SK-MEL-5 (cell line): ENCODE measurements at regions not wholly inside any gene's neighbourhood (a gene's known extent, or its start where the extent isn't known, plus 50 kb on each side); places are given as distances from the start of the nearest gene placed in this dataset.
A peak's percentile ranks its signal among the peaks of the same experiment; 100 is the strongest.

Experiments
- DNase-seq: peaks from one replicate; pipeline ENCODE4 v3.0.0-alpha.2; 2016; ENCODE audit warnings: low read depth, low spot score
- in situ Hi-C: cut with HindIII; loops from 2 replicates; pipeline ENCODE4 v1.10.0; 2016; ENCODE audit warnings: low sequenced_read_pairs, high pct_unique_total_duplicates, low pct_unique_long_range_greater_than_20kb

DNA sequence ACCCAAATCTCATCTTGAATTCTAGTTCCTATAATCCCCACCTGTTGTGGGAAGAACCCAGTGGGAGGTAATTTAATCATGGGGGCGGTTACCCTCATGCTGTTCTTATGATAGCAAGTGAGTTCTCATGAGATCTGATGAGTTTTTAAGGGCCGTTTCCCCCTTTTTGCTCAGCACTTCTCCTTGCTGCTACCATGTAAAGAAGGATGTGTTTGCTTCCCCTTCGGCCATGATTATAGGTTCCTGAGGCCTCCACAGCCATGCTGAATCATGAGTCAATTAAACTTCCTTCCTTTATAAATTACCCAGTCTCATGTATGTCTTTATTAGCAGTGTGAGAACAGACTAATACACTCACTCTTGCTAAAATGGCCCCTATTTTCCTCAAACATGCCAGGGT lies 374.7 kb downstream of the TUSC7 start:
- in situ Hi-C loops, result no loop called here

DNA sequence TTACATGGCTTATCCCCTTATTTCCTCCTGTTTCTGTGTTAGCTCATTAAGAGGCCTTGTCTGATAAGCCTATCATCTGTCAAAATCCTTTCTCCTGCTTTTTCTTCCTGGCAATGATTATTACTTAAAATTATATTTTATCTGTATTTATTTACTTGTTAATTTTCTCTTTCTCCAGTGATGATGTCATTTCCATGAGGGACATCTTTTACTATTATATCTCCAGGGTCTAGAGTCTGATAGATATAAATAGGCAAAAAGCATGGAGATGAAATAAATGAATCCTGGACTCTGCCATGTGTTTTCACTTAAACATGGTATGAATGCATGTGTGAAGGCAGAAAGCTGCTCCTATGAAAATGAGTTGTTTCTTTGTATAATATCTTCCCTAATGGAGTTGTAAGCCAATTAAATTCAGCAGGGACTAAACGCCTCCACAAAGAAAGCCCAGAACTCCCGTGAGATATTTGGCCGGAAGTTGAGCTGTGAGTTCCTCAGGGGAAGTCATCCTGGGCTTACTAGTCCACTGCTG lies 375.2 kb downstream of the TUSC7 start:
- DNase-seq, result no peak
- in situ Hi-C loops, result no loop called here

More for the DNA sequence above, 374.7 kb downstream of the TUSC7 start:
- no peak for DNase-seq

- in situ Hi-C loops, result no loop called here
- DNase-seq, result no peak
Measured at GRCh38 chr3:117091676-117092075, 382.1 kb downstream of the TUSC7 start.

DNA sequence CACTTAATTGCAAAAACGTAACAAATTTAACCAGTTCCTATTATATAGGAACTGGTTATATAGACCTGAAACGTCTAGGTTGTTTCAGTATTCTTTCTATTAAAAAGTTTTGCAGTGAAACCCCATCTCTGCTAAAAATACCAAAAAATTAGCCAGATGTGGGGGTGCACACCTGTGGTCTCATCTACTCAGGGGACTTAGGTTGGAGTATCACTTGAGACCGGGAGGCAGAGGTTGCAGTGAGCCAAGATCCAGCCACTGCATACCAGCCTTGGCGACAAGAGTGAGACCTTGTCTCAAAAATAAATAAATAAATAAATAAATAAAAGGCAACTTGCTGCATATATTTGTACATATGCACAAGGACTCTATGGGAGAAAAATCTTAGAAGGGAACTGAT lies 387.0 kb downstream of the TUSC7 start:
- DNase-seq, result no peak
- in situ Hi-C loops, result no loop called here

GRCh38 chr3:117097351-117097750 lies 387.8 kb downstream of the TUSC7 start:
- in situ Hi-C loops, result no loop called here
- no peak for DNase-seq

- DNase-seq, result no peak
- in situ Hi-C loops, result no loop called here
Measured at GRCh38 chr3:117101697-117102096, 392.1 kb downstream of the TUSC7 start.

DNA sequence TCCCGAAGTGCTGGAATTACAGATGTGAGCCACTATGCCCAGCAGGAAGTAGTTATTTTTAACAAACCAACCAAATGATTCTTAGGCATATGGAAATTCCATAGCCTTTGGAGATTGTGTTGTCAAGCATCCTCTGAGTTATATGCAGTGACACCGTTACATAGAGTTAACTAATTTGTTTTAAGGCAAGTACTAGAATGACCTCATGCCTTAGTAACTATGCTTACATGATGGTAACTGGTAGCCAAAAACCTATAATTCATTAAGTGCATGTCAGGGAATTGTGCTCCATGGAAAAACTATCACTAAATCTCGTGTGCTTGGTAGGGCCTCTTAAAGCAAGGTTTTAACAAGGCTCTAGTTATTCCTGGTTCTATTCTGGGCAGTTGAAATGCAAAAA lies 392.8 kb downstream of the TUSC7 start:
- no peak for DNase-seq
- in situ Hi-C loops, result no loop called here

GRCh38 chr3:117103675-117104074 lies 394.1 kb downstream of the TUSC7 start:
- peak; percentile 6 for DNase-seq
- in situ Hi-C loops, result no loop called here

DNA sequence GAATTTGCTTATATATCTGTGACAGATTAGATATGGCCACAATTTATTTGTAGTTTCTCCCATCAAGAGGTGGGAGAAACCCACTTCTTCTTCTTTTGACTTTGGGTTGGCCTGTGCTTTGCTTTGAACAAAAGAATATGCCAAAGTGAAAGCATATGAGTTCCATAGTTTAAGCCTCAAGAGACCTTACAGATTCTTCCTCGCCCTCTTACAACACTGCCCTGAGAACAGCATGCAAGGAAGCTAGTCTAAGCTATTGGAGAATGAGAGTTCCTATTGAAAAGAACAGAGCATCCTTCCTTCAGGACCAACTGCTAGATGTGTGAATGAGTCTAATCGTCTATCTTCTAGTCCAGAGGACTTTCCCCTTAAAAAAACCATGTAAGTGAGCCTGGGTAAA lies 394.8 kb downstream of the TUSC7 start:
- DNase-seq, result no peak
- in situ Hi-C loops, result no loop called here

DNA sequence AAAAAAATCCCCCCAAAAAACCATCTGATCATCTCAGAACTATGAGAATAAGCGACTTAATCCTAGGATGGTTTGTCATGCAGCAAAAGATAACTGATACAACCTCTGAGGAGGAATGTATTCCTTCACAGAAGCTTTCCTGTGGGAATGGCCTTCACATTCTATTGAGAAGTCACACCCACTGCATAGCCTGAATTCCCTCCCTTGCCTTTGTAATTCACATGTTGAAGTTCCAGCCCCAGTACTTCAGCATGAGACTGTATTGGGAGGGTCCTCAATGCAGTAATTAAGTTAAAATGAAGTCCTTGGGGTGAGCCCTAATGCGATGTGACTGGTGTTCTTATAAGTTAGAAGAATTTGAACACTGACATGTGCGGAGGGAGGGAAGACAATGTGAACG lies 395.2 kb downstream of the TUSC7 start:
- in situ Hi-C loops, result no loop called here

GRCh38 chr3:117105686-117106085 lies 396.1 kb downstream of the TUSC7 start:
- DNase-seq, result no peak
- in situ Hi-C loops, result no loop called here

More for the DNA sequence above, 395.2 kb downstream of the TUSC7 start:
- DNase-seq, result no peak

DNA sequence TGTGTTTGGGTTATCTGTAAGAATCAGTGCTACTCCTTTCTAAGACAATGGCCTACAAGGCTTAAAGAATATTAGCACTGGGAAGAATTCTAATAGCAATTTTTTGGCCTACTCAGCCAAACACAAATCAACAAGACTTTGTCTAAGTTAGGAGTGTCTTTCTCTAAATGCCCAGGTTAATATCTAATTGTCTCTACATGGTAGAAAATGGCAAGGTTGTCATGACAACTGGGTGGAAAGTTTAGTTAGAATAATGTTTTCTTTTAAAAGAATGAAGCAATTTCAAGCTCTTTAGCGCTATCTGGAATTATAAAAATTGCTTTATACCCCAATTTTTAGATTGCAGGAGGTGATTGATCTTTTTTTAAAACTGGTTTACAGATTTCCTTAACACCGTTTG lies 396.8 kb downstream of the TUSC7 start:
- no peak for DNase-seq
- in situ Hi-C loops, result no loop called here

- no peak for DNase-seq
- in situ Hi-C loops, result no loop called here
Measured at GRCh38 chr3:117107946-117108345, 398.4 kb downstream of the TUSC7 start.

DNA sequence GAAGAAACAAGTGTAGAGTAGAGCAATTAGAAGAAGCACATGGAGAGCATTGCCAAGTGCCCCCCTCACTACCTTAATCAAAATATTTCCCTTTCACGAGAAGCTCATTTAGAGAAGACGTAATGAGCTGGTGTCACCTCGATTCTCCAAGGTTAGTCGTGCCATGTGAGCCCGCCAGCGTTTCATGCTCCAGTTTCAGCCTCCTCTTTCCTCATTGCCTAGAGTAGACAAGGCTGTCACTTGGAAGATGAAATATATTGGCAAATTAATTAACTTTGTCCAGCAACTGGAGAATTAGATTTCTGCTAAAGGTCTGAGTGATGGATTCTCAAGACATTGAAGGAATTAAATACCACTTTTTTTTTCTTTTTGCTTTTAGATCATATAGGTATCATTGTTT lies 399.6 kb downstream of the TUSC7 start:
- in situ Hi-C loops, result no loop called here
- DNase-seq, result no peak

DNA sequence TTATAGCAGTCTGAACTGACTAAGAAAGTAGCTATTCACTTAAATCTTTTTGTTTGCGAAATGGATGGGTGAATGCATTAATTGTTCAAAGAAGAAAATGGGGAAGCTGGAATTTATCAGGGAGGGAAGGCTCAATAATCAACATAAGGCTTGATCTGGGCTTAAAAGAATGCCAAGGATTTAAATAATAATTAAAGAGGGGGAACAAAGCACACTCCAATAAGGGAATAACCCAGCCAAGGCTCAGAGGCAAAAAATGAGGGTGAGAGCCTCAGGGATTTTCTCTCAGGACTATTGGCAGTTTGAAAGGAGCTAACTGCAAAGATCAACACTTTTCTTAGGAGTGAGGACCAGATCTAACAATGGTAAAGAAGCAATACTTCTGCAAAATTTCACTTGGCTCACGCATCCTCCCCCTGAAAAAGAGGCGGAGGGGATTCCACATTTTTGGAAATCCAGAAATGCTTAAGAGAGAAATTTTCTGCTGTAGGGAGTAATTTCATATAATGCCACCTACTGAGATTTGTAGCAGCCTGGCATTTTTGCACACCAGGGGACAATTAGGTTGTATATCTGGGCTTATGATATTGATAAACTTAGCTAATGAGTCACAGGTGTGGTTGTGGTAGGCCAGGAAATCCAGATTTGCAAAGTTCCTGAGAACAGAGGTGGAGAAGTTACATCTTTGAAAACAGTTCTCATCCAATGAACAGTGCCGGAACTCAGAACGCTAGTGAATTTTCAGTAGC lies 405.1 kb downstream of the TUSC7 start:
- in situ Hi-C loops, result no loop called here
- DNase-seq, result no peak

DNA sequence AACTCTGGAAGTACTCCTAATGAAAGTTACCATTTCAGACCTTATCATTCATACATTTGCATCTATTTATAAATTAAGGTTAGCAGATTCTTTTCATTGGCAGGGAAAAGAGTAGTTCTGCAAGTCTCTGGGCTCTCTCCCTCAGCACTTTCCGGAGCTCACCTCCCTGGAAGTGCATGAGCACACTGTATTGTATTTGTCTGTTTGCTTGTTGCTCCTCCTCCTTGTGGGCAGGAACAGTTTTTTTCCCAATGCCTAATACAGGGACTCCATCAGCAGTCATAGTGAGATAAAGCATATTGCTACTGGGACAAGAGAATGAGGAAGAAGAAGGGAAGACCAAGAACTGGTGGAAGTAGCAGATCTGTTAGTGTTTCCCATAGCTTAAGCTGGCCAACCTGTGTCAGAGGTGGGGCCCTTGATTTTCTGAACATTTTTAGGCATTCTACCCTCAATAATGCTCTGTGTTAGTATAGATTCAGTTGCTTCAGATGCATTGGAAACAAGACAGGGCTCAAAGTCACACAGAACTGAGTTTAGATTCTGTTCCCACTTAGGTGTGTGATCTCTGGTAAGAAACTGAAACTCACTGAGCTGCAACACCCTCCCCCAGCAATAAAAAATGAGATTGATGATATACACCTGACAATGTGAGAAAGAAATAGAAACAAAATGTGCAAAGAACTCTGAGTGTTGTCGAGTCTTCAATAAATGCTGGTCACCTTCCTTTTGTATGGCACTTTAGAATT lies 407.8 kb downstream of the TUSC7 start:
- no peak for DNase-seq
- in situ Hi-C loops, result no loop called here

DNA sequence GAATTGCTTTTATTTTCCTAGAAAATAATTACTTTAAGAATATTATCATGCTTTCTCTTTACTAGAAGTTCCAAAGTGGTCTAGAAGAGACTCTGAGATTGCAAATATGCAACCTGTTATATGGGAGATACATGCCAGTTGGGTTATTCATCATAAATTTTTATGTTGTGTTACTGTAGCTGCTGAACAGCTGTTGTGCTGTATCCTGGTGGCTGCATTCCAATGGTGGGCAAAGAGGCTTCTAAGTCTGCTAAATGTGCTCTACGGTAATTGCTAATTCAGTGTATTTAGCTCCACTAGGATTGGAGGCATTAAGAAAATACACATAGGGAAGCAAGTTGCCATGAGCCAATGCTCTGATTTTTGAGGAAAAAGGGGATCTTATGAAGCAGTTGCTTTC lies 409.0 kb downstream of the TUSC7 start:
- no peak for DNase-seq
- in situ Hi-C loops, result no loop called here

GRCh38 chr3:117120014-117120413 lies 410.4 kb downstream of the TUSC7 start:
- no peak for DNase-seq
- in situ Hi-C loops, result no loop called here

DNA sequence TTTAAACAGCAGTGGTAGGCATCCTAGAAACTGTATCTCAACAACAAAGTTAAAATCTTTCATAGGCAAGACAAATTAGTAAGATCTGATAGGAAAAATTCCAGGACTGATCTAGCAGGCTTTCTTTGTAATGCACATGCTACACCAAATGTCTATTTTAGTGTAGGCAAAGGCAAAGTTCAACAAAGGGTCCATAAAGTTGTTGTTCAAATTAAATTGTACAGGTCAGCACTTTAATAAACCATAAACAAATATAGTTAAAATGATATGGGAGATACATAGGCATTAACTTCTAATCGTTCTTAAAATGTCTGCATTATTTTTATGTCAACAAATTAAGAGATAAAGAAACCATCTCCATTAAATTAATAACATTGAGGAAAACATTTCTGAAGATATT lies 413.0 kb downstream of the TUSC7 start:
- in situ Hi-C loops, result no loop called here
- DNase-seq, result no peak
